ENCODE measurements at regions not wholly inside any gene's neighbourhood (a gene's known extent, or its start where the extent isn't known, plus 50 kb on each side); places are given as distances from the start of the nearest gene placed in this dataset.
"Not testable (repeated sequence)": the region's sequence is repeated elsewhere in the genome, so short reads cannot be mapped to it uniquely, and the experiment has no call there.

DNA sequence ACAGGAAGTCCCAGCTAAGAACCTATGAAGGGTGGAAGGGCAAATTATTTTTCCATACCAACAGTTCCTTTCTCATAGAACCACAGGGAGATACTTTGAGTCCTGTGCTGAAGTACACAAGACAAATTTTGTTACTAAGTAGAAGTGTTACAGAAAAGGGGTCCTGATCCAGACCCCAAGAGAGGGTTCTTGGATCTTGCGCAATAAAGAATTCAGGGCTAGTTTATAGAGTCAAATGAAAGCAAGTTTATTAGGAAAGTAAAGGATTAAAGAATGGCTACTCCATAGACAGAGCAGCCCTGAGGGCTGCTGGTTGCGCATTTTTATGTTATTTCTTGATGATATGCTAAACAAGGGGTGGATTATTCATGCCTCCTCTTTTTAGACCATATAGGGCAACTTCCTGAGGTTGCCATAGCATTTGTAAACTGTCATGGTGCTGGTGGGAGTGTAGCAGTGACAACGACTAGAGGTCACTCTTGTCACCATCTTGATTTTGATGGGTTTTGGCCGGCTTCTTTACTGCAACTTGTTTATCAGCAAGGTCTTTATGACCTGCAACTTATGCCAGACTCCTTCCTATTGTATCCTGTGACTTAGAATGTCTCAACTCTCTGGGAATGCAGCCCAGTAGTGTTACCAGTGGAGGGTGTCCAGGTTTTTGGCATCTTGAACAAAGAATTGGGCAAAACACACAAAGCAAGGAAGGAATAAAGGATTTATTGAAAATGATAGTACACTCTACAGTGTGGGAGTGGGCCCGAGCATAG is 409.4 kb downstream of the SH2D4B start:
- DNase-seq (ENCODE audit: low spot score) = no peak

DNA sequence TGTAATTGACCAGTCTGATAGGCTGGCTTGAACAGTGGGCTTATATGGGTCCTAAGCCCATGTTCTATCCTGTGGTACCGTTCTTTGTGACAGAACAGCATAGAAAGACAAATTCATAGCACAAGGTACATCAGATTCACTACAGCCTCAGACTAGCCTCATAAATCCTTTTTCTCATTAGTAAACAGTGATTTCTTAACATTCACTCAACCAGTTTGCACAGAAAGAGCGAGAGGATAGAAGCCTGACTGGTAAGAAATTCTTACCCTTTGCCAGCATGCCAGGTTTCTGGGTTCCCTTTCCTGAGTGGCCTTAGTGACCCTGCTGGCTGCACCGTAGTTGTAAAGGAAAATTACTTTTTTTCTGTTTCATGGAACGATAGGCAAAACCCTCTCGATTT is 412.1 kb downstream of the SH2D4B start:
- no peak for DNase-seq (ENCODE audit: low spot score)

- DNase-seq (ENCODE audit: low spot score) = no peak
These were observed 414.7 kb downstream of the SH2D4B start for GRCh38 chr10:80952436-80952835.

- DNase-seq (ENCODE audit: low spot score) = no peak
These were observed 419.5 kb downstream of the SH2D4B start for GRCh38 chr10:80957161-80957560.

DNA sequence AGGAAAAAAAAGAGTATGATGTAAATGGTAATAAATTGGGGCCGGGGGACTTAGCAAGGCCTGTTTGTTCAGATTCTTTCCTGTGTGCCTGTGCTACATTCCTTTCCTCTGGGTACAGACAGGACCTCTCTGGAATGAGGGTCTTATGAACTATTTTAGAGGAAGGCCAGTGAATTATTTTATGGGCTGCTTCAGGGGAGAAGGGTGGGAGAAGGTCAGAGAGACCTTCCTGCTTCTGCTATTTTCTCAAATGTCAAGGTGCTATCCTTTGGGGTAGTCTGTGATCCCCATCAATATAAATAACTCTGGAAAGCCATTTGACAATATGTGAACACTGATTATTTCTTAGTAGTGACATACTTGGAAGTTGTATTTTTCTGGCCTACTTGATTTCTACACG is 426.5 kb downstream of the SH2D4B start:
- no peak for DNase-seq (ENCODE audit: low spot score)

- no peak for DNase-seq (ENCODE audit: low spot score)
These were observed 427.4 kb downstream of the SH2D4B start for GRCh38 chr10:80964955-80965614.

DNA sequence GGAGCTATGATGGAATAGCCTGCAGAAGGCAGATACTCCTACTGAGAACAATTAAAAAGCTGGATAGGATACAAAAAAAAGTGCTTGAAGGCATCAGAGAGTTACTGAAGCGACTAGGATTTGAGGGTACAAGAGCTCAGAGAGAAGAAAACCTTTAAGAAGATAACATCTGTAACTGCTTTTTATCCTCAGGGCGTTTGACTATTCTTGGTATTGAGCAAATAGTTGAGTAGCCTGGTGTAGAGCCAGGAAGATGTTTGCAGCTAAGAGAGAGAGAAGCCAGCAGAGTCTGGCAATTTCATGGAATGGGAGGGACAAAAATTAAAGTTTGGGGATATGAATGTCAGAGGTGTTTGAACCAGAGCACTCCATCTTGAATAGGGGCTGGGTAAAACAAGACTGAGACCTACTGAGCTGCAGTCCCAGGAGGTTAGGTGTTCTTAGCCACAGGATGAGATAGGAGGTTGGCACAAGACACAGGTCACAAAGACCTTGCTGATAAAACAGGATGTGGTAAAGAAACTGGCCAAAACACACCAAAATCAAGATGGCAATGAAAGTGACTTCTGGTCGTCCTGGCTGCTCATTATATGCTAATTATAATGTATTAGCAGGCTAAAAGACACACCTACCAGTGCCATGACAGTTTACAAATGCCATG is 428.8 kb downstream of the SH2D4B start:
- DNase-seq (ENCODE audit: low spot score) = no peak

DNA sequence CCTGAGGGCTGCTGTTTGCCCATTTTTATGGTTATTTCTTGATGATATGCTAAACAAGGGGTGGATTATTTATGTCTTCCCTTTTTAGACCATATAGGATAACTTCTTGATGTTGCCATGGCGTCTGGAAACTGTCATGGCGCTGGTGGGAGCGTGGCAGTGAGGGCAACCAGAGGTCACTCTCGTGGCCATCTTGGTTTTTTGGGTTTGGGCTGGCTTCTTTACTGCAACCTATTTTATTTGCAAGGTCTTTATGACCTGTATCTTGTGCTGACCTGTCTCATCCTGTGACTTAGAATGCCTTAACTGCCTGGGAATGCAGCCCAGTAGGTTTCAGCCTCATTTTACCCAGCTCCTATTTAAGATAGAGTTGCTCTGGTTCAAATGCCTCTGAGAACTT is 429.7 kb downstream of the SH2D4B start:
- DNase-seq (ENCODE audit: low spot score) = not testable (repeated sequence)

GRCh38 chr10:80968903-80969302 is 431.2 kb downstream of the SH2D4B start:
- no peak for DNase-seq (ENCODE audit: low spot score)

- DNase-seq (ENCODE audit: low spot score) = no peak
These were observed 433.8 kb downstream of the SH2D4B start for GRCh38 chr10:80971461-80971860.

DNA sequence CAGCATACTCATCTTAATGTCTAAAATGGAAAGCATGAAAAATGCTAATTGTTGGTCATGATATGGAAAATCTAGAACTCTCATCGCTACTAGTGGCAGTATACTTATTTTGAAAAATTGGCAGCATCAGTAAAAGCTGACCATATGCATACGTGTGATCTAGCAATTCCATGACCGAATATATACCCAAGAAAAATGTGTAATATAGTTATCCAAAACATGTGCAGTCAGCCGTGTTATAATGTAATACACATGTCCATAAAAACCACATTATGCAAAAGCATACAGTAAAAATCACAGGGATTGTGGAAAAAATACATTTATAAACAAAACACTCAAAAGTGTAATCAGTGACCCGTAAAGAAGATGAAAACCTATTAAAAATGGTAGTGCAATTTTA is 439.0 kb downstream of the SH2D4B start:
- no peak for DNase-seq (ENCODE audit: low spot score)

DNA sequence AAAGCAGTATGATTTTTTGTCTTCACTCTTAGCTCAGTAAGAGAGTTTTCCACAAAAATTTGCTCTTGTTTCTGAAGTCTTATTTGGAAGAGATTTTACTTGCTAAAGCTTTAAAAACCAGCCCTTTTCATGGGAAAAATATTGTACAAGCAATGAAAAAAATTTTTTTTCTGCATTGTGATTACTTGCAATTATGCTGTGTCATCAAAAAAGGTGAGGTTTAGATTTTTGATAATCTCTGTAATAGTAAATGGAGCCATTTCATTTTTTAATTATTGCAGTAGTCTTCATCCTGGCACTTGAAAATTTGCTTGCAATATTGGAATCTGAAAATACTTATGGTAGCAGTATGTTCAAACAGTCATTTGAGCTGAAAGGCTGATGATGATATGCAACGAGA is 447.4 kb downstream of the SH2D4B start:
- no peak for DNase-seq (ENCODE audit: low spot score)

- DNase-seq (ENCODE audit: low spot score) = no peak
These were observed 448.9 kb downstream of the SH2D4B start for GRCh38 chr10:80986596-80986995.

DNA sequence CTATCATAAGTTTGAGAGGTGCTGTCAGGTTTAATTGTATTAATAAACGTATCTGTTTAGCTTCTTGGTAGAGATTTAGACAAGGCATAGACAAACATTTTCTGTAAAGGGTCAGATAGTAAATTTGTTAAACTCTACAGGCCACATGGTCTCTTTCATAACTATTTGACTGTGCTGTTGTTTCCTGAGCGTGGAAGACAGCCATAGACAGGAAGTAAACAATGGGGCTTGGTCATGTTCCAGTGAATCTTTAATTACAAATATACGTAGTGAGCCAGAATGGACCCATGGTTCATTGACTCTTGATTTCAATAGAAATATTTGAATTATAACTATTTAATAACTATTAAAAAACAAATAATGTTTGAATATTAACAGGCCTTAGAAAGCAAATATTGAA is 451.1 kb downstream of the SH2D4B start:
- no peak for DNase-seq (ENCODE audit: low spot score)

- DNase-seq (ENCODE audit: low spot score) = no peak
These were observed 459.0 kb downstream of the SH2D4B start for GRCh38 chr10:80996615-80997193.

- no peak for DNase-seq (ENCODE audit: low spot score)
These were observed 463.1 kb downstream of the SH2D4B start for GRCh38 chr10:81000781-81001180.

GRCh38 chr10:81002382-81002781 is 464.7 kb downstream of the SH2D4B start:
- DNase-seq (ENCODE audit: low spot score) = no peak

DNA sequence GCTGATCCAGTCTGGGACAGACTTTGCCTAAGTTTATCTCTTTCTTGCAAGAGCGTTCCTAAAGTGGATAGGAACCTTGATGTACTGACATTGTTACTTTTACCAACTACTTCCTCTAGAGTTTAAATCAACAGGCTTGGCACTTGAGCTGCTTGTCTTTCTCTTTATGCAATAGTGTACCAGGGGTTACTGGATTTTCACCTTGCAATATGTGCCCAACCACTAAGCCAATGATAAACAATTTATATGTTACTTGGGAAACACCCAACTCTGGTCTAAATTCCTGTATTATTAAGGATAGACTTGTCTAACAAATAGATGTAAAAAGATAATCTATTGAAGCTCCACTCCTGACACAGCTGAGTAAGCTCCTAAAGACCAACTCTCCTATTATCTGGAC is 470.2 kb downstream of the SH2D4B start:
- DNase-seq (ENCODE audit: low spot score) = no peak

GRCh38 chr10:81008726-81009125 is 471.0 kb downstream of the SH2D4B start:
- no peak for DNase-seq (ENCODE audit: low spot score)

DNA sequence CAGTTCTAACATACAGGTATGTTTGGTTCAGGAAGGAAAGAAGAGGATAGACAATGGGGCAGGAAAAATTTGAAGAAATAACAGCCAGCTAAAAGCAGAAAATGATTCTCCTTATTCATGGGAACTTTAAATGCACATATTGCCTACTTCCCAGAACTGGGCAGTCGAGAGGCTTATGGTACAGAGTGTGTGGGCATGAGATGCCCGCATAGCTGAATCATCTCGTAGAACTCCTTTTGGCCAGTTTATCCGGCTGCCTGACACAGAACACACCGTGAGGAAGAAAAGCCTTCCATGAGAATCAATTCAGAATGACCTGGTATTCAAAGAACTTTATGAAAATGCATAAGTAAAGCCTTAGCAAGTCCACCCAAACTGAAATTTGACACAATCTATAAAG is 471.6 kb downstream of the SH2D4B start:
- DNase-seq (ENCODE audit: low spot score) = no peak

DNA sequence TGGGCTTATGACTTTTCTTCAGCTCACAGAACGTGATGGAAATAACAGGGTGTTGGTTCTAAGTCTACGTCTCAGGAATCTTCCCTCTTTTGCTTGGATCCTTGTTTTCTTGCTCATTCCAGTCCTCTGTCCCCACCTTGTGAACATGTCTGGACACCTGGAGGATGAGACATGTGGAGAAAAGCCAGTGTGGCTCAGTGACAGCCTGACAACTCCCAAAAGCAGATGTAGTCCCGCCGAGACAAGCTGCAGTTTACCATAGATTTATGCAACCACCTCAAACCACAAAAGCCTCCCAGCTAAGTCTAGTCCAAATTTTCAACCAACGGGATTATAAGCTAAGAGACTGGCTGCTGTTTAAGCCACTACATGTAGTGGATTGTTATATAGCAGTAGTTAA is 476.1 kb downstream of the SH2D4B start:
- no peak for DNase-seq (ENCODE audit: low spot score)

DNA sequence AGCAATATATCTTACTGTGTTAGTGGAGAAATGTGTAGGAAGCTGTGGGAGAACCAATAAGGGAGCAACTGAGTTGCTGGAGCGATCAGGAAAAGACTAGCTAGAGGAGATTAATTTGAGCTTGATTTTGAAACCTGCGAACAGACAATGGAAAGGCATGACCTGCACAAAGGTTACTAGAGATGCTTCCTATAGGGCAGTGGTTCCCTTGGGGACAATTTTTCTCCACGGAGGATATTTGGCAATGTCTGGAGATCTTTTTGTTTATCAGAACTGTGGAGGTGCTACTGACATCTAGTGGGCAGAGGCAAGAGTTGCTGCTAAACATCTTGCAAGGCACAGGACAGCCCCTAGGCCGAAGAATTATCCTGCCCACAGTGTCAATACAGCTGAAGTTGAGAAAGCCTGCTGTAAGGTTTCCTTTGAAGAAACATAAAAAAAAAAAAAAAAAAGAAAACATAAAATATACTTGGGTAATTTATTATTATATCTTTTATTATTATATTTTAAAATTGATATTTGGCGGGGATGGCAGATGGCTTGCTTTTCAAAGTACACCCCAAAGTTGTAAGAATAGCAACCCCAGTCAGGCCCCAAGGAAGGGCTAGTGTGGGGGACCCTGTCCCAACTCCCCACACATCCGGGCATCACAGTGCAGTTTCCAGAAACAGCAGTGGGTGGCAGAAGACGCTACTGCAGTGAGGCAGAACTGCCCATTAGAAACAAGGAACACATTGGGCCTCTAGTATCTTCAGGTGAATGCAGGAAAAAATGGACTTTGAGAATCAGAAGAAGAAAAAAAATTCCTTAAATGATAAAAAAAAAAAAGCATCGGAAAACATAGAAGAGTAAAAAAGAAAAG is 481.6 kb downstream of the SH2D4B start:
- no peak for DNase-seq (ENCODE audit: low spot score)
